Type B pancreatic cell (in vitro differentiated cells): ENCODE measurements at regions not wholly inside any gene's neighbourhood (a gene's known extent, or its start where the extent isn't known, plus 50 kb on each side); places are given as distances from the start of the nearest gene placed in this dataset.

ENCODE experiments used
- DNase-seq: peaks from one replicate; pipeline ENCODE4 v3.0.0; 2021; ENCODE audit warnings: mixed read lengths; ENCODE audit not compliant: unreplicated experiment; ENCODE audit errors: extremely low spot score
- H3K27ac Mint-ChIP-seq: 2 replicates; pipeline ENCODE4 v1.8.0; 2021; ENCODE audit warnings: mild to moderate bottlenecking, mixed read lengths
- H3K27me3 Mint-ChIP-seq: 2 replicates; pipeline ENCODE4 v1.8.0; 2021; ENCODE audit warnings: mixed read lengths
- H3K36me3 Mint-ChIP-seq: 2 replicates; pipeline ENCODE4 v1.8.0; 2021; ENCODE audit warnings: mixed read lengths
- H3K4me1 Mint-ChIP-seq: one replicate; pipeline ENCODE4 v1.8.0; 2021; ENCODE audit warnings: mixed read lengths; ENCODE audit not compliant: unreplicated experiment
- H3K4me3 Mint-ChIP-seq: 2 replicates; pipeline ENCODE4 v1.8.0; 2021; ENCODE audit warnings: mild to moderate bottlenecking, mixed read lengths
- H3K9me3 Mint-ChIP-seq: 2 replicates; pipeline ENCODE4 v1.8.0; 2021; ENCODE audit warnings: mixed read lengths
- TF ChIP-seq, protein P1 (sequence below): fragments of 200-600 bp; sonication (generic); conservative IDR thresholded peaks from 2 replicates; pipeline ENCODE4 v1.5.0; 2021; ENCODE audit warnings: antibody characterized with exemption, mild to moderate bottlenecking

DNA sequence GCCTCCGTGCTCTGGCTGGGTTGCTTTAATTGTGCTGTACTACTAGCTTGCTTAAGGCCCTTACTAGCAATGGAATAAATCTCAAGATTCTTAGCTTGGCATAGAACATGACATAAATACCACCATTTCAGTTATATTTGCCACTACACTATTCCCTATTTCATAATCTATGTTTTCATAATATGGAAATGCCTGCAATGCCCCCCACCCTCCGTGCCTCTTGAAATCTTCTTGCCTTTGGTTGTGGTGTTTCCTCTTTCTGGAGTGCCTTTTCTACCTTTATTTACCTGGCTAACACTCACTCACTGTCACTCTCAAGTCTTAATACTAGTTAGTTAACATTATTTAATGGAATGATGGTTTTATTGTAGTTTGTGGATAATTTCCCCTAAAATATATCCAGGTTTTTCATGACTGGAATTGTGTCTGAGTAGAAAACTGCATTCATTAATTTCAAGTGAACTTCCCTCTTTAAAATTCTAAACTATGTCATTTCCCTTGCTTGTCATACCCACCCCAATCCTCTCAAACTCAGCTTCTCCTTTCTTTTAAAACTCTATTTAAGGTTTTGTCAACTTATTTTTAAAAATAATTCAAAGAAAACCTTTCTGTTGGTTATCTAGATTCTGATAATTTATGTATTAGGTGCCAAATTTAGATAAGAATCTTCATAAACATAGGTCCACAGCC lies 521.7 kb upstream of the DAB2 start:
- H3K36me3 Mint-ChIP-seq, result peaks cover 4% of the 10 kb centered on the region
- no peaks in the 10 kb centered on the region for H3K27me3 Mint-ChIP-seq
- H3K4me1 Mint-ChIP-seq, result no peaks in the 10 kb centered on the region
- TF ChIP-seq, protein P1, sequence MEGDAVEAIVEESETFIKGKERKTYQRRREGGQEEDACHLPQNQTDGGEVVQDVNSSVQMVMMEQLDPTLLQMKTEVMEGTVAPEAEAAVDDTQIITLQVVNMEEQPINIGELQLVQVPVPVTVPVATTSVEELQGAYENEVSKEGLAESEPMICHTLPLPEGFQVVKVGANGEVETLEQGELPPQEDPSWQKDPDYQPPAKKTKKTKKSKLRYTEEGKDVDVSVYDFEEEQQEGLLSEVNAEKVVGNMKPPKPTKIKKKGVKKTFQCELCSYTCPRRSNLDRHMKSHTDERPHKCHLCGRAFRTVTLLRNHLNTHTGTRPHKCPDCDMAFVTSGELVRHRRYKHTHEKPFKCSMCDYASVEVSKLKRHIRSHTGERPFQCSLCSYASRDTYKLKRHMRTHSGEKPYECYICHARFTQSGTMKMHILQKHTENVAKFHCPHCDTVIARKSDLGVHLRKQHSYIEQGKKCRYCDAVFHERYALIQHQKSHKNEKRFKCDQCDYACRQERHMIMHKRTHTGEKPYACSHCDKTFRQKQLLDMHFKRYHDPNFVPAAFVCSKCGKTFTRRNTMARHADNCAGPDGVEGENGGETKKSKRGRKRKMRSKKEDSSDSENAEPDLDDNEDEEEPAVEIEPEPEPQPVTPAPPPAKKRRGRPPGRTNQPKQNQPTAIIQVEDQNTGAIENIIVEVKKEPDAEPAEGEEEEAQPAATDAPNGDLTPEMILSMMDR, result no peak
- no peak overlapping the region for H3K27ac Mint-ChIP-seq
- DNase-seq, result no peak
- H3K9me3 Mint-ChIP-seq, result peaks cover 4% of the 10 kb centered on the region
- no peak overlapping the region for H3K4me3 Mint-ChIP-seq

DNA sequence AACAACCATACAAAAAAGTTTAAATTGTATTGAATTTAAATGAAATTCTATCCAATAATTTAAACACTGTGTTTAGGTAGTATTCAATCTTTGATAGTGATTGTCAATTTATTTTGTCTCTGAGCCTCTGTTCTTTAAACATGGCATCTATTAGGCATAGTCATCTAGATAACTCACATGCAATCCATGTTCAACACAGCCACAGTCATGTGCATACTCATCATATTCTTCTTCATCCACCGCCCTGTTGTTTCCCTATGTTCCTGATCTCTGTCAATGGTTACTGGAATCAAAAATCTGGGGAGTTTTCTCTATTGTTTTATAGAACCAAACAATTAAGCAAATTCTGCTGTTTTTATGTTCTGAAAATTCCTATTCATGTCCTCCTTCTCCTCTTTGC lies 521.1 kb upstream of the DAB2 start:
- Mint-ChIP-seq H3K27me3 (no peaks in the 10 kb centered on the region), H3K9me3 (no peaks in the 10 kb centered on the region), H3K36me3 (no peaks in the 10 kb centered on the region), H3K27ac (no peak overlapping the region), H3K4me3 (no peak overlapping the region), H3K4me1 (no peaks in the 10 kb centered on the region)
- DNase-seq, result no peak
- TF ChIP-seq, protein P1, result no peak

DNA sequence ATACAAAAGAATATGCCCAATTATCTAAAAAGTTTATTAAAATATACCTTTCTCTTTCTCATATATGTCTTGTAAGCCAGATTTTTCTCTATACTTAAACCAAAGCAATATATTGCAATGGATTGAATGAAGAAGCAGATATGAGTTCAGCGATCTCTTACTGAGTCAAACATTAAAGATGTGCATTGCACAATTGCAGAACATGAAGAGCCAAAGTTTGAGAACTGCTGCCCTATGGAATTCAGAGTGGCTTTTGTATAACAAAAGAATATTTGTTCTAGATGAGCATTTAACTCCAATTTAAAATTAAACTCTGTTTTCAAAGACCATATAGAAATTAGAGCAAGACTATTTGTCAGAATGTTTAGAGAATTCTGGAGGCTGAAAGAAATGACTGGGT lies 519.0 kb upstream of the DAB2 start:
- no peaks in the 10 kb centered on the region for H3K9me3 Mint-ChIP-seq
- H3K4me3 Mint-ChIP-seq, result no peak overlapping the region
- TF ChIP-seq, protein P1, result no peak
- DNase-seq, result no peak
- H3K4me1 Mint-ChIP-seq, result no peaks in the 10 kb centered on the region
- H3K27ac Mint-ChIP-seq, result no peak overlapping the region
- H3K27me3 Mint-ChIP-seq, result no peaks in the 10 kb centered on the region
- H3K36me3 Mint-ChIP-seq, result no peaks in the 10 kb centered on the region

DNA sequence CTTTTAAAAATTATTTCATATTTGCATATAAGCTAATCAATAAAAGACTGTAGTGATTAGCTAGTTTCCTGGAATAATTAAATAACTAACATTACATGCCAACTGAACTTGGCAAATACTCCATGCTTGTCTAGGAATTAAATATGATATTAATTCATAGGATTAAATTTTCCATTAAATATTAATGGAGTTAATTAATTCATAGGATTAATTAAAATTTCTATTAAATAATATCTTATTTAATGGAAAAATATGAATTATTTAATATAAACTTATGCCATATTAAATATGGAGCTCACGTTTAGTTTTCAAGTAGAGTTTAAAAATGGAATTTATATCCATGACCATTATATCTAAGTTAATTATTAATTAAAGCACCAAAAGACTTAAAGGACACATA lies 517.8 kb upstream of the DAB2 start:
- Mint-ChIP-seq H3K4me1 (no peaks in the 10 kb centered on the region), H3K9me3 (no peaks in the 10 kb centered on the region), H3K36me3 (no peaks in the 10 kb centered on the region), H3K27ac (no peak overlapping the region), H3K4me3 (no peak overlapping the region), H3K27me3 (no peaks in the 10 kb centered on the region)
- no peak for DNase-seq
- TF ChIP-seq, protein P1, result no peak

DNA sequence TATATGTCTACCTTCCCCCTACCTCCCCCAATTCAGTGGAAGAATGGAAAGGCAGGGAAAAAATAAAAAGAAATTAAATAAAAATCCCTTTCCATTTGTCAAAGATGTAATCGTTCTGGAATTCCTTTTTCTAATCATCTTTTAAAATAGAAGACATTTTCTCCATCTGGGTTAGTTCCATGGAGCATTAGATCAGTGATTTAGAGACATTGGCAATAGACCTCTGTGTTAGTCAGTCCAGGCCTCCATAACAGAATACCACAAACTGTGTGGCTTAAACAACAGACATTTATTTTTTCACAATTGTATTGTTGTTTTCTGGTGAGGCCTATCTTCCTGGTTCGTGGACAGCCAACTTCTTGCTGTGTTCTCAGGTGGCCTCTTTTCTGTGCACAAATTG lies 516.6 kb upstream of the DAB2 start:
- Mint-ChIP-seq H3K4me3 (no peak overlapping the region), H3K27ac (no peak overlapping the region), H3K4me1 (no peaks in the 10 kb centered on the region), H3K36me3 (no peaks in the 10 kb centered on the region), H3K27me3 (no peaks in the 10 kb centered on the region), H3K9me3 (no peaks in the 10 kb centered on the region)
- TF ChIP-seq, protein P1, result no peak
- DNase-seq, result no peak

DNA sequence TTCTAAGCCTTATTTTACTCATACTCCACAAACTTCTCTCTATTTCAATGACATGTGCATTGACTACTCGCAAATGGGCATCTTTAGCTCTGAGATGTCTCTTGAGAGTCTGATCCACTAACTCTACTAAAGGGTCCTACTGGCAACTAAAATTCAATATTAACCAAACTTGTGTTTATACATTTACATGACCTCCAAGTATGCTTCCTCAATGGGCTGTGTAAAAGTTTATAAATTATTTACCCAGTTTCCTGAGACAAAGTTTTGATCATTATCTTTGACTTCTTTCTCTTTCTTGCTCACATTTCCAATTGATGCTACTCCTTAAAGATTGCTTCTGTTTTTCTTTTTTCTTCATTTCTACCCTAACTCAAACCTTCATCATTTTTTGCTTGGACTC lies 510.1 kb upstream of the DAB2 start:
- no peaks in the 10 kb centered on the region for H3K36me3 Mint-ChIP-seq
- H3K4me3 Mint-ChIP-seq, result no peak overlapping the region
- DNase-seq, result no peak
- no peaks in the 10 kb centered on the region for H3K4me1 Mint-ChIP-seq
- no peak overlapping the region for H3K27ac Mint-ChIP-seq
- TF ChIP-seq, protein P1, result no peak
- no peaks in the 10 kb centered on the region for H3K9me3 Mint-ChIP-seq
- no peaks in the 10 kb centered on the region for H3K27me3 Mint-ChIP-seq
